Lower lobe of right lung (tissue), 2 donors: ENCODE measurements at regions not wholly inside any gene's neighbourhood (a gene's known extent, or its start where the extent isn't known, plus 50 kb on each side); places are given as distances from the start of the nearest gene placed in this dataset.

ENCODE experiments used
- ATAC-seq, 2 donors: fragments of 200-7000 bp; cut with Tn5 transposase; one replicate each; pipeline ENCODE4 v1.9.1; 2020 to 2022; ENCODE audit warnings: mild to moderate bottlenecking in 2 of 2, moderate library complexity in 2 of 2
- DNase-seq: peaks from one replicate; pipeline ENCODE4 v3.0.0-alpha.2; 2020
- H3K27ac ChIP-seq: fragments of 200-600 bp; one replicate; pipeline ENCODE4 v1.8.0; 2022
- H3K27me3 ChIP-seq: fragments of 200-600 bp; one replicate; pipeline ENCODE4 v1.8.0; 2022; ENCODE audit warnings: low read depth
- H3K36me3 ChIP-seq: fragments of 200-600 bp; one replicate; pipeline ENCODE4 v1.8.0; 2022; ENCODE audit warnings: mild to moderate bottlenecking
- H3K4me1 ChIP-seq: fragments of 200-600 bp; one replicate; pipeline ENCODE4 v1.8.0; 2022
- H3K4me3 ChIP-seq: fragments of 200-600 bp; one replicate; pipeline ENCODE4 v1.8.0; 2022; ENCODE audit warnings: mild to moderate bottlenecking
- H3K9me3 ChIP-seq: fragments of 200-600 bp; one replicate; pipeline ENCODE4 v1.8.0; 2022
- CTCF ChIP-seq: fragments of 200-600 bp; IDR thresholded peaks from one replicate; pipeline ENCODE4 v1.8.0; 2022; ENCODE audit warnings: antibody characterized with exemption, mild to moderate bottlenecking
- intact Hi-C: fragments of 100-400 bp; cut with DNase I; formaldehyde crosslinking; loops from one replicate; pipeline ENCODE4 v1.11.0; 2022
- donor health status: DM: no; HTN: yes; CAD: no; lungs with severe emphysema.

- intact Hi-C loops, result no loop called here
- H3K36me3 ChIP-seq, result no peaks in the 10 kb centered on the region
- H3K27me3 ChIP-seq, result no peaks in the 10 kb centered on the region
- no peak for DNase-seq
- no peak overlapping the region for H3K27ac ChIP-seq
- no peaks in the 10 kb centered on the region for H3K9me3 ChIP-seq
- no peak overlapping the region for H3K4me3 ChIP-seq
- no peak for TF ChIP-seq CTCF
- H3K4me1 ChIP-seq, result no peaks in the 10 kb centered on the region
- ATAC-seq, result no peak
Measured at GRCh38 chr10:61059636-61060035, 115.7 kb upstream of the RHOBTB1 start.

GRCh38 chr10:61052469-61053205, 108.7 kb upstream of the RHOBTB1 start:
- no peak overlapping the region for H3K27ac ChIP-seq
- no peak for TF ChIP-seq CTCF
- DNase-seq (no peak), ATAC-seq (no peak)
- no peaks in the 10 kb centered on the region for H3K4me1 ChIP-seq
- no peaks in the 10 kb centered on the region for H3K9me3 ChIP-seq
- intact Hi-C loops, result no loop called here
- H3K36me3 ChIP-seq, result no peaks in the 10 kb centered on the region
- H3K4me3 ChIP-seq, result no peak overlapping the region
- H3K27me3 ChIP-seq, result no peaks in the 10 kb centered on the region

DNA sequence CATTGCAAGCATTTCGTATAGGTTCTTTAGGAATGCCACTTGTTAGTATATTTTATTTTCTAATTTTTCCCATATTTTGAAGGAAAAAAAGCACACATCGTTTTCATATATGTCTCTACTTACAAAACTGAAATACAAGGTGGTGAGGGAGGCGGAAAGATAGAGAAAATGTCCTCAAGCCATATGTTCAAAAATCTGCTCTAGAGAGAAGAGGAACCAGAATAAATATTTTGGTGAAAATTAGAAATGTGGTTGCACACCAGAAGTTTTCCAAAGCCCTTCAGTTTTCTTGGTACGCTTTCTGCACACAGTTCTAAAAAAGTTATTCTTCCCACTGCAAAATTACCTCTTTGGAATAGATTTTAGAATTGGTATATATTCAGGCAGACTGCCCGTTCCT, 107.4 kb upstream of the RHOBTB1 start:
- intact Hi-C loops, result no loop called here
- H3K27me3 ChIP-seq, result no peaks in the 10 kb centered on the region
- H3K36me3 ChIP-seq, result no peaks in the 10 kb centered on the region
- no peak for TF ChIP-seq CTCF
- no peaks in the 10 kb centered on the region for H3K9me3 ChIP-seq
- H3K27ac ChIP-seq, result no peak overlapping the region
- DNase-seq, result no peak
- H3K4me3 ChIP-seq, result no peak overlapping the region
- H3K4me1 ChIP-seq, result no peaks in the 10 kb centered on the region
- no peak for ATAC-seq

GRCh38 chr10:61050120-61050745, 106.2 kb upstream of the RHOBTB1 start:
- intact Hi-C loops, result no loop called here
- DNase-seq, result no peak
- Histone ChIP-seq H3K36me3 (no peaks in the 10 kb centered on the region), H3K9me3 (no peaks in the 10 kb centered on the region), H3K27me3 (no peaks in the 10 kb centered on the region), H3K4me1 (no peaks in the 10 kb centered on the region), H3K4me3 (no peak overlapping the region), H3K27ac (no peak overlapping the region)
- no peak for TF ChIP-seq CTCF
- ATAC-seq, result no peak

GRCh38 chr10:61049386-61049785, 105.4 kb upstream of the RHOBTB1 start:
- Histone ChIP-seq H3K36me3 (no peaks in the 10 kb centered on the region), H3K9me3 (no peaks in the 10 kb centered on the region), H3K4me1 (no peaks in the 10 kb centered on the region), H3K27ac (no peak overlapping the region), H3K27me3 (no peaks in the 10 kb centered on the region), H3K4me3 (no peak overlapping the region)
- TF ChIP-seq CTCF, result no peak
- ATAC-seq, result no peak
- intact Hi-C loops, result no loop called here
- no peak for DNase-seq
